OCI-LY1 (cell line): ENCODE measurements at regions not wholly inside any gene's neighbourhood (a gene's known extent, or its start where the extent isn't known, plus 50 kb on each side); places are given as distances from the start of the nearest gene placed in this dataset.

Source experiments
- H2AFZ ChIP-seq: fragments of 200-600 bp; sonication (generic), shearing (Covaris generic); 2 replicates; pipeline ENCODE4 v1.6.0; 2014; ENCODE audit warnings: antibody characterized with exemption, mild to moderate bottlenecking, low read length
- H3F3A ChIP-seq: fragments of 200-600 bp; sonication (generic), shearing (Covaris generic); 2 replicates; pipeline ENCODE4 v1.6.0; 2014; ENCODE audit warnings: mild to moderate bottlenecking, antibody characterized with exemption, low read length, moderate library complexity; ENCODE audit not compliant: insufficient read depth
- H3K27ac ChIP-seq: fragments of 200-600 bp; sonication (generic); 2 replicates; pipeline ENCODE4 v1.5.1; 2014; ENCODE audit warnings: low read length, mixed run types, mild to moderate bottlenecking, low read depth; ENCODE audit not compliant: poor library complexity, severe bottlenecking
- H3K27me3 ChIP-seq: fragments of 200-600 bp; sonication (generic); 2 replicates; pipeline ENCODE4 v1.6.0; 2014; ENCODE audit warnings: antibody characterized with exemption, mild to moderate bottlenecking, low read length, moderate library complexity; ENCODE audit not compliant: insufficient read depth
- H3K36me3 ChIP-seq: fragments of 200-600 bp; sonication (generic); 2 replicates; pipeline ENCODE4 v1.6.1; 2014; ENCODE audit warnings: mild to moderate bottlenecking, antibody characterized with exemption, low read length, moderate library complexity, mixed read lengths; ENCODE audit not compliant: insufficient read depth
- H3K4me1 ChIP-seq: fragments of 200-600 bp; sonication (generic); 2 replicates; pipeline ENCODE4 v1.5.1; 2014; ENCODE audit warnings: mild to moderate bottlenecking, low read length, moderate library complexity; ENCODE audit not compliant: insufficient read depth, severe bottlenecking
- H3K4me2 ChIP-seq: fragments of 200-600 bp; sonication (generic), shearing (Covaris generic); 2 replicates; pipeline ENCODE4 v1.6.1; 2014; ENCODE audit warnings: low read length
- H3K4me3 ChIP-seq: fragments of 200-600 bp; sonication (generic); 2 replicates; pipeline ENCODE4 v1.5.1; 2014; ENCODE audit warnings: low read length, low read depth, mild to moderate bottlenecking, mixed read lengths; ENCODE audit not compliant: poor library complexity, severe bottlenecking
- H3K79me2 ChIP-seq: fragments of 200-600 bp; shearing (Covaris generic); 2 replicates; pipeline ENCODE4 v1.6.1; 2016; ENCODE audit warnings: mixed run types, low read length, mixed read lengths; ENCODE audit not compliant: insufficient read depth
- H3K9ac ChIP-seq: fragments of 200-600 bp; sonication (generic), shearing (Covaris generic); 2 replicates; pipeline ENCODE4 v1.6.1; 2014; ENCODE audit warnings: mild to moderate bottlenecking, low read length, mixed read lengths
- H3K9me2 ChIP-seq: fragments of 200-600 bp; sonication (generic), shearing (Covaris generic); 2 replicates; pipeline ENCODE4 v1.6.1; 2014; ENCODE audit warnings: low read depth, mild to moderate bottlenecking, low read length, mixed read lengths
- H3K9me3 ChIP-seq: fragments of 200-600 bp; shearing (Covaris generic); 2 replicates; pipeline ENCODE4 v1.6.1; 2014; ENCODE audit warnings: low read length, mixed read lengths
- H4K20me1 ChIP-seq: fragments of 200-600 bp; sonication (generic), shearing (Covaris generic); 2 replicates; pipeline ENCODE4 v1.6.0; 2016; ENCODE audit warnings: mild to moderate bottlenecking, low read length; ENCODE audit not compliant: insufficient read depth
- EZH2 ChIP-seq: fragments of 200-600 bp; sonication (generic), shearing (Covaris generic); IDR thresholded peaks from 2 replicates; pipeline ENCODE4 v1.8.0; 2017; ENCODE audit warnings: borderline replicate concordance, mixed run types, mild to moderate bottlenecking, antibody characterized with exemption, low read length, moderate library complexity, mixed read lengths
- TF ChIP-seq, protein P1 (sequence below): fragments of 200-600 bp; sonication (generic), shearing (Covaris generic); IDR thresholded peaks from 2 replicates; pipeline ENCODE4 v1.5.1; 2017; ENCODE audit warnings: mild to moderate bottlenecking, antibody characterized with exemption, low read length, moderate library complexity, mixed read lengths

DNA sequence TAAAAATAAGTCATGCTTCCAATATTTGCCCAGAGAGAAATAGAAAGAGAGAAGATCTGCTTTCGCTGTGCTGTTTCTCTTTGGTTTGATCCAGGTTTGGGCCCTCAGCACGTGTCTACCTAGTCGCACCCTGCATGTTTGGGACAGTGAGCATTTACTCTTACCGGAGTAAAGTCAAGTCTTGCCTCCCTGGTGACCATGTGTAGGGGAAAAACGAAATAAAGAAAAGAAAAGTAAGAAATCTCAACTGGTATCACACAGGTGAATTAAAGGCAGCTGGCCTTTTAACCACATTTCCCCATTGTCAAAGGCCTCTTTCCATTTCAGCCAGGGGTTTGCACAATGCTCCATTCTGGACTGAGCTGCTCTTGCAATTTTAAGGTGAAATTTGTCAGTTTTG, 619.4 kb downstream of the VRK1 start:
- Histone ChIP-seq H3K4me1 (no peaks in the 10 kb centered on the region), H3K27ac (no peak overlapping the region), H3K4me2 (no peak overlapping the region), H3K4me3 (no peak overlapping the region), H3F3A (no peaks in the 10 kb centered on the region), H3K36me3 (no peaks in the 10 kb centered on the region), H3K9ac (no peak overlapping the region), H3K9me3 (no peaks in the 10 kb centered on the region), H3K9me2 (no peaks in the 10 kb centered on the region), H4K20me1 (no peaks in the 10 kb centered on the region), H3K27me3 (no peaks in the 10 kb centered on the region), H3K79me2 (no peaks in the 10 kb centered on the region), H2AFZ (no peak overlapping the region)
- TF ChIP-seq, protein P1, sequence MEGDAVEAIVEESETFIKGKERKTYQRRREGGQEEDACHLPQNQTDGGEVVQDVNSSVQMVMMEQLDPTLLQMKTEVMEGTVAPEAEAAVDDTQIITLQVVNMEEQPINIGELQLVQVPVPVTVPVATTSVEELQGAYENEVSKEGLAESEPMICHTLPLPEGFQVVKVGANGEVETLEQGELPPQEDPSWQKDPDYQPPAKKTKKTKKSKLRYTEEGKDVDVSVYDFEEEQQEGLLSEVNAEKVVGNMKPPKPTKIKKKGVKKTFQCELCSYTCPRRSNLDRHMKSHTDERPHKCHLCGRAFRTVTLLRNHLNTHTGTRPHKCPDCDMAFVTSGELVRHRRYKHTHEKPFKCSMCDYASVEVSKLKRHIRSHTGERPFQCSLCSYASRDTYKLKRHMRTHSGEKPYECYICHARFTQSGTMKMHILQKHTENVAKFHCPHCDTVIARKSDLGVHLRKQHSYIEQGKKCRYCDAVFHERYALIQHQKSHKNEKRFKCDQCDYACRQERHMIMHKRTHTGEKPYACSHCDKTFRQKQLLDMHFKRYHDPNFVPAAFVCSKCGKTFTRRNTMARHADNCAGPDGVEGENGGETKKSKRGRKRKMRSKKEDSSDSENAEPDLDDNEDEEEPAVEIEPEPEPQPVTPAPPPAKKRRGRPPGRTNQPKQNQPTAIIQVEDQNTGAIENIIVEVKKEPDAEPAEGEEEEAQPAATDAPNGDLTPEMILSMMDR: no peak
- no peak for TF ChIP-seq EZH2

- H2AFZ ChIP-seq: no peak overlapping the region
- no peaks in the 10 kb centered on the region for H3K79me2 ChIP-seq
- no peaks in the 10 kb centered on the region for H3K9me2 ChIP-seq
- no peak overlapping the region for H3K27ac ChIP-seq
- H3K4me3 ChIP-seq: no peak overlapping the region
- no peak overlapping the region for H3K9ac ChIP-seq
- no peaks in the 10 kb centered on the region for H3F3A ChIP-seq
- H3K9me3 ChIP-seq: no peaks in the 10 kb centered on the region
- H3K4me1 ChIP-seq: no peaks in the 10 kb centered on the region
- no peaks in the 10 kb centered on the region for H3K36me3 ChIP-seq
- H3K4me2 ChIP-seq: no peak overlapping the region
- TF ChIP-seq, protein P1: no peak
- no peak for TF ChIP-seq EZH2
- no peaks in the 10 kb centered on the region for H3K27me3 ChIP-seq
- H4K20me1 ChIP-seq: no peaks in the 10 kb centered on the region
Measured at GRCh38 chr14:97417331-97417730, 620.1 kb downstream of the VRK1 start.

DNA sequence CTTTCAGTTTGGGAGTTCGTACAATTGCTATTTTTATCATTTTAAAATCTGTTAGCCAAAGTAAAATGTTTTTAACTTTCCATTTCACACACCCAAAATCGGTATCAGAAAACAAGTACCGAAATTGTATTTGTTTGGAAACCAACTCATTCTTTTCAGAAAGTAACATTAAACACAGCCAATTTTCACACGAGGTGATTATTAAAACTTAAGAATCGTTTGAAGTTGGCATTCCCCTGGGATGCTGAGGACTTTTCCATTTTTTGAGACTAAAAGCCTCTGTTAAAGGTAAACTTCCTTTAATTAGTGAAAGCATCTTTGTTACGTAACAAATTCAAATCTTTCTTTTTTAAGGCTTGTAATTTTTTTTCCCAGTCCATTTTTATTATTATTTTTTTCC, 623.0 kb downstream of the VRK1 start:
- no peaks in the 10 kb centered on the region for H3K9me3 ChIP-seq
- no peaks in the 10 kb centered on the region for H3K4me1 ChIP-seq
- H3F3A ChIP-seq: no peaks in the 10 kb centered on the region
- H3K27ac ChIP-seq: no peak overlapping the region
- no peaks in the 10 kb centered on the region for H3K9me2 ChIP-seq
- no peaks in the 10 kb centered on the region for H4K20me1 ChIP-seq
- H3K79me2 ChIP-seq: no peaks in the 10 kb centered on the region
- H3K27me3 ChIP-seq: no peaks in the 10 kb centered on the region
- no peak overlapping the region for H3K9ac ChIP-seq
- no peaks in the 10 kb centered on the region for H3K36me3 ChIP-seq
- no peak overlapping the region for H3K4me2 ChIP-seq
- H2AFZ ChIP-seq: no peak overlapping the region
- TF ChIP-seq, protein P1: no peak
- no peak for TF ChIP-seq EZH2
- H3K4me3 ChIP-seq: no peak overlapping the region
